GM21529 (cell line): ENCODE measurements at regions not wholly inside any gene's neighbourhood (a gene's known extent, or its start where the extent isn't known, plus 50 kb on each side); places are given as distances from the start of the nearest gene placed in this dataset.
"Not testable (repeated sequence)": the region's sequence is repeated elsewhere in the genome, so short reads cannot be mapped to it uniquely, and the experiment has no call there.

Experiments used
- ATAC-seq: cut with Tn5 transposase; IDR thresholded peaks from one replicate; pipeline ENCODE4 v1.9.1; 2021; ENCODE audit not compliant: unreplicated experiment

GRCh38 chr2:21194147-21194546 is 70.4 kb downstream of the TDRD15 start:
- no peak for ATAC-seq

GRCh38 chr2:21194858-21195271 is 71.1 kb downstream of the TDRD15 start:
- ATAC-seq: no peak

- ATAC-seq: no peak
Measured at GRCh38 chr2:21195326-21195725, 71.6 kb downstream of the TDRD15 start.

- ATAC-seq: no peak
Measured at GRCh38 chr2:21198637-21199036, 74.9 kb downstream of the TDRD15 start.

GRCh38 chr2:21203976-21204375 is 80.2 kb downstream of the TDRD15 start:
- ATAC-seq: no peak

- ATAC-seq: not testable (repeated sequence)
Measured at GRCh38 chr2:21214085-21214484, 90.3 kb downstream of the TDRD15 start.

GRCh38 chr2:21217442-21217841 is 93.7 kb downstream of the TDRD15 start:
- no peak for ATAC-seq

- no peak for ATAC-seq
Measured at GRCh38 chr2:21220930-21221329, 97.2 kb downstream of the TDRD15 start.

- no peak for ATAC-seq
Measured at GRCh38 chr2:21223618-21224017, 99.8 kb downstream of the TDRD15 start.

- no peak for ATAC-seq
Measured at GRCh38 chr2:21228041-21228895, 104.5 kb downstream of the TDRD15 start.

- ATAC-seq: no peak
Measured at GRCh38 chr2:21229302-21229701, 105.5 kb downstream of the TDRD15 start.

- no peak for ATAC-seq
Measured at GRCh38 chr2:21230140-21230539, 106.4 kb downstream of the TDRD15 start.

- ATAC-seq: peak; percentile 72
Measured at GRCh38 chr2:21231985-21232384, 108.2 kb downstream of the TDRD15 start.

GRCh38 chr2:21233194-21233593 is 109.4 kb downstream of the TDRD15 start:
- no peak for ATAC-seq

- no peak for ATAC-seq
Measured at GRCh38 chr2:21234001-21234400, 110.2 kb downstream of the TDRD15 start.

GRCh38 chr2:21234464-21235120 is 110.8 kb downstream of the TDRD15 start:
- ATAC-seq: no peak

GRCh38 chr2:21239749-21240148 is 116.0 kb downstream of the TDRD15 start:
- ATAC-seq: not testable (repeated sequence)

GRCh38 chr2:21244161-21244560 is 120.4 kb downstream of the TDRD15 start:
- no peak for ATAC-seq

GRCh38 chr2:21245565-21245964 is 121.8 kb downstream of the TDRD15 start:
- no peak for ATAC-seq

- ATAC-seq: no peak
Measured at GRCh38 chr2:21249367-21249766, 125.6 kb downstream of the TDRD15 start.

- ATAC-seq: no peak
Measured at GRCh38 chr2:21250673-21251072, 126.9 kb downstream of the TDRD15 start.

- ATAC-seq: no peak
Measured at GRCh38 chr2:21251216-21251980, 127.6 kb downstream of the TDRD15 start.
